GM18499 (cell line): ENCODE measurements at regions not wholly inside any gene's neighbourhood (a gene's known extent, or its start where the extent isn't known, plus 50 kb on each side); places are given as distances from the start of the nearest gene placed in this dataset.

Source experiments
- ATAC-seq: cut with Tn5 transposase; IDR thresholded peaks from one replicate; pipeline ENCODE4 v1.9.1; 2021; ENCODE audit warnings: moderate number of reproducible peaks; ENCODE audit not compliant: insufficient read depth, unreplicated experiment

GRCh38 chr3:124230432-124230831, 238.5 kb upstream of the ROPN1 start:
- ATAC-seq, result no peak

GRCh38 chr3:124230998-124231397, 239.1 kb upstream of the ROPN1 start:
- no peak for ATAC-seq

GRCh38 chr3:124234852-124235252, 242.9 kb upstream of the ROPN1 start:
- ATAC-seq, result no peak

GRCh38 chr3:124235446-124235845, 243.5 kb upstream of the ROPN1 start:
- no peak for ATAC-seq

- ATAC-seq, result no peak
Observed at GRCh38 chr3:124243177-124243859, 251.4 kb upstream of the ROPN1 start.

GRCh38 chr3:124246376-124246775, 254.5 kb upstream of the ROPN1 start:
- ATAC-seq, result no peak

- ATAC-seq, result no peak
Observed at GRCh38 chr3:124246949-124247348, 255.0 kb upstream of the ROPN1 start.

- no peak for ATAC-seq
Observed at GRCh38 chr3:124248471-124249028, 256.6 kb upstream of the ROPN1 start.

- ATAC-seq, result no peak
Observed at GRCh38 chr3:124249038-124249437, 257.1 kb upstream of the ROPN1 start.

GRCh38 chr3:124250053-124250452, 258.1 kb upstream of the ROPN1 start:
- no peak for ATAC-seq

- no peak for ATAC-seq
Observed at GRCh38 chr3:124256156-124256555, 264.2 kb upstream of the ROPN1 start.

- no peak for ATAC-seq
Observed at GRCh38 chr3:124256599-124256998, 264.7 kb upstream of the ROPN1 start.

GRCh38 chr3:124257336-124257864, 265.5 kb upstream of the ROPN1 start:
- ATAC-seq, result no peak

- ATAC-seq, result no peak
Observed at GRCh38 chr3:124258057-124258500, 266.2 kb upstream of the ROPN1 start.

- ATAC-seq, result no peak
Observed at GRCh38 chr3:124260206-124260915, 268.4 kb upstream of the ROPN1 start.

GRCh38 chr3:124261306-124261705, 269.4 kb upstream of the ROPN1 start:
- no peak for ATAC-seq

GRCh38 chr3:124263168-124263567, 271.2 kb upstream of the ROPN1 start:
- ATAC-seq, result no peak

- ATAC-seq, result no peak
Observed at GRCh38 chr3:124264346-124264745, 272.4 kb upstream of the ROPN1 start.

GRCh38 chr3:124266487-124266886, 274.6 kb upstream of the ROPN1 start:
- no peak for ATAC-seq

GRCh38 chr3:124267406-124267805, 275.5 kb upstream of the ROPN1 start:
- no peak for ATAC-seq

- ATAC-seq, result no peak
Observed at GRCh38 chr3:124268355-124268754, 276.4 kb upstream of the ROPN1 start.
